HG03103 (cell line): ENCODE measurements at regions not wholly inside any gene's neighbourhood (a gene's known extent, or its start where the extent isn't known, plus 50 kb on each side); places are given as distances from the start of the nearest gene placed in this dataset.
A peak's percentile ranks its signal among the peaks of the same experiment; 100 is the strongest.

Experiments used
- ATAC-seq: cut with Tn5 transposase; IDR thresholded peaks from one replicate; pipeline ENCODE4 v1.9.1; 2021; ENCODE audit warnings: low read depth; ENCODE audit not compliant: unreplicated experiment

DNA sequence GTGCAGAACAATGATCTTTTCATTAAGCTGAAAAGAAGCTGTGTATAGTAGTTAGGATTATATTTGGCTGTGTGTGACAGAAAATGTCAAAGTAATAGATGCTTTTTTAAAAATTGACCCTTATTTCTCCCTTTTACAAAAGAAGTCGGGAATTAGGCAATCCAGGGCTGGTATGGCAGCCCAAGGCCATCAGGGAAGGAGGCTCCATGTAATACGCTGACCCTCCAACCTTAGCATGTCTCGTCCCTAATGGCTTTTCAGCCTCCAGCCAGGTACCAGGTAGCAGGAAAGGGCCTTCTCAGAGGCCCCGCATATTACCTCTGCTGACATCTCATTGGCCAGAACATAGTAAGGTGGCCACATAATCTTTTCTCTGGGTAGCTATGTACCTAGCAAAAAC lies 79.7 kb downstream of the VCPKMT start:
- ATAC-seq = no peak

- ATAC-seq = no peak
Measured at GRCh38 chr14:50037240-50037639, 79.1 kb downstream of the VCPKMT start.

DNA sequence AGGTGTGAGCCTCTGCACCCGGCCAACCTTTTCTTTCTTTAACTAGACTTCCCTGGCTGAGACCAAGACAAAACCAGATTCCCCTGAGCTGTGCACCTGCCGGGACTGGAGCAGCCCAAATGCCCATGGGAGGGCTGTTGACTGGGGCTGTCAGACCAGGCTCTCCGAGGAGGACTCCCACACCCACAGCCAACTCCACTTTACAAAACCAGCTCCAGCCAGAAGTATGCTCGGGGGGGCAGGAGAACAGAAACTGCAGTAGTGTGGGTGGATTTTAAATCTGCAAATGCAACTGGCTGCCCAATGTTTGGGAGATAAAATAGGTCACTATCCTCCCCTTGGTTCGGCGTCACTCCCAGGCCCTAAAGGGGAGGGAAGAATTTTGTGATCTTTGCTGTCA lies 78.5 kb downstream of the VCPKMT start:
- ATAC-seq = no peak

DNA sequence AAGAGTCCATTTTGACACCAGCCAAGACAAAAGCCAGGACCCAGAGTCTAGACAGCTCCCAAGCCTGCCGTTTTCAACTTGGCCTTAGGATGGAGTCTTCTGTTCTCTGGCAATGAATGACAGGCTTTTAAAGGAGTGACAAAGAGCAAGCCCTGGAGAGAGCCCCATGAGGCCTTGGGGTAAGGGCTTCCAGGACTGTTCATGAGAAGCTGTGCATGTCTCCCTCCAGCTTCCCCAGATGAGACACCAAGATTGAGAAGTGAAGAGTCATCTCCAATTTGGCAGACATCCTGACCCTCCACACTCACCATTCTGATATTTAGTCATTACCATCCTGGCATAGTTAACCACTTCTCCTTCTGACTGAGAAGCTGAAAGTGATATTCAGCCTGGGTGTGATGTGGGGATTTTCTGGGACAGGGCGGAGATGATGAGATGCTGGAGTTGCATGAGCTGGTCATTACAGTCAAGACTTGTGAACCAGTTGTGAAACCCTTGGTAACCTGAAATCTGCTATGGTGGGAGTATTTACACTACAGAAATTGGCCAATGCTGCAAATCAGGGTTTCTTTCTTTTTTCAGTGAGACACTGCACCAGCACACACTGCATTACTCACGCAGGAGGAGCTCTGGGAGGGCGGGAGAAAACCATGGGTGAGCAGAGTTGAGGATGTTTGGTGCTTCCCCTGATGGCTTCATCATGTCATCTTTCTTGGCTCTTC lies 77.8 kb downstream of the VCPKMT start:
- ATAC-seq = peak; percentile 77

DNA sequence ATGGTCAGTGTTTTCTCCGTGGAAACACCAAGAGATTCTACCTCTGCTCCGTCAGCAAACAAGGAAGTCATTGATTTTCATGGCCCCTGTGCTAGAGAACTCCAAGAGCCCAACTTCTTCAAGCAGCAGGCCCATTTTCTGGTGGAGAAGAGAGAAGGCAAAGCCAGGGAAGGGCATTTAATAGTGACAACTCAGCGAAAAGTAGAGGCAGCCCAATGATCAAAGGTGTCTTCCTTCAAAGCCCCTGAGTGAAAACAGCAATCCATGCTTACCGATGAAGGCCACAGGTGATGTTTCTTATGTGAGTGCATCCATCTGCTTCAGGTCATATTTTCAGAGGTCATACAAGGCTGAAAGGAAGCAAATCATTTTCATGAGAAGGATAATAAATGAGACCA lies 77.3 kb downstream of the VCPKMT start:
- ATAC-seq = no peak

DNA sequence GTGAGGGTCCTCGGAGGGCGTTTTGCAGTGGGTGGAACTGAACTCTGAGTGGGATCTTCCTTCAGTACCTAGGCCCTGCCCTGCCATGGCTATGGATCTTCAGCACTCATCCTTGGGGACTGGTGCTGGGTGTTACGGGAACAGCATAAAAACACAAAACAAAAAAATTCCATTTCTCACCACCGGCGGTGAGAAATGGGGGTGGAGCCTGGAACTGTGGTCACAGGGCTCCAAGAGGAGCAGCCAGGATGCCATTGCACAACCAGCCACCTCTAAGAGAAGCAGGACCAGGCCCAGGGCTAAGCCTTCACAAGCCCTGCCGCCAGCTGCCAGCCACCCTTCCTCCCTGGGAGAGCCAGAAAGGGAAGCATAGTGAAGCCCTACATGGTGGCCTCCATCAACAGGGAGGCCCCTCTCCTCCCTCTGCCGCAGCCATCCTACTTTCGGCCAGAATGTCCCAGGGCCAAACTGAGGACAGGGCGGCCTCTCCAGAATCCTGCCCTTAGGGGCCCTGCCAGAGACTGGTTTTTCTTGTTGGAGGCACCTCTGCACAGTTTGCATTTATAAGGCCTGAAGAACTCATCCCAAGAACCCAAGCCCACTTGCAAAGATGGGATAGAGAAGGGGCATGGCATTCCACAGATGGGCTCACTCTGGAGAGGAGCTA lies 76.5 kb downstream of the VCPKMT start:
- ATAC-seq = no peak

DNA sequence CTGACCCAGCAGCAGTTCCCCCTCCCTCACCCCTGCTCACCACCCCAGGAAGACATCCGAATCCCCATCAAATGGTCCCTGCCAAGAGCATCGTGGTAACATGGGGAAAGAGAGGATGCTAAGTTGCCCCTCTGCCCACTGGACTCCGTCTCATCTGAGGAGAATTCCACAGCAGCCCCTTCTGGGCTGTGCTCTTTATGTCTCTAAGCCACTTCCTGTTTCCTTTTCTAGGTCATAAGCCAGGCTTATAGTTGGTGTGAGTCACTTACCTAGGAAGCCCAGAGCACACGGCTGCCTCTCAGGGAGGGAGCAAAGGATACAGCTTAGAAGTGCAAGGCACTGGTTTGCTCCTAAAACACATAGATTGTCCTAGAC lies 76.0 kb downstream of the VCPKMT start:
- ATAC-seq = no peak

- ATAC-seq = no peak
Measured at GRCh38 chr14:50040895-50041465, 75.4 kb downstream of the VCPKMT start.

- no peak for ATAC-seq
Measured at GRCh38 chr14:50041980-50042379, 74.4 kb downstream of the VCPKMT start.

DNA sequence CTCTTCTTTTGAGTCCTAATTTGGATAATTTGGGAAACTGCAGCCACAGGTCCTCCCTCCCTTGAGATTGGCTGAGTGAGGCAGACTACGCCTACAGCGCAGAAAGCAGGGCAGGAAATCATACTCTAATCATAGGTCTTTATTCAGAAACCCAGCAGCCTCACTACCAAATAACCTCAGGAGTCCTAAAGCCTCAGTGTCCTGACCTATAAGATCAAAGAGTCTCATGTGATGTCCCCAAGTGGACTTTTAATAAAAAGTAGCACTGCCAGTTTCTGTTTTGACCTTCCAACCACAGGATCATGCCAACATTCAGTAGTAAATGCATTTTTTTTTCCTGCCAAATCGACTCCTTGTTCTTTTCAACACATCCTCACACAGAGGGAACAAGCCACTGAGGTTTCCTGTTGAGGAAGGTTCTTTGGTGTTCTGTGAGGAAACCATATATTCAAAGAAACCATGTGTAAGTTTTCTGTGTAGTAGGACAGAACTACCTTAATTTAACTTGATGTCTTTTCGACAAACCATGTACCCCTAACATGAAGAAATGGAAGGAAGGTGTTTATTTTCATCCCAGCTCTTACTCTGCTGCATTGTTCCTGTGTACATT lies 72.2 kb downstream of the VCPKMT start:
- ATAC-seq = no peak

DNA sequence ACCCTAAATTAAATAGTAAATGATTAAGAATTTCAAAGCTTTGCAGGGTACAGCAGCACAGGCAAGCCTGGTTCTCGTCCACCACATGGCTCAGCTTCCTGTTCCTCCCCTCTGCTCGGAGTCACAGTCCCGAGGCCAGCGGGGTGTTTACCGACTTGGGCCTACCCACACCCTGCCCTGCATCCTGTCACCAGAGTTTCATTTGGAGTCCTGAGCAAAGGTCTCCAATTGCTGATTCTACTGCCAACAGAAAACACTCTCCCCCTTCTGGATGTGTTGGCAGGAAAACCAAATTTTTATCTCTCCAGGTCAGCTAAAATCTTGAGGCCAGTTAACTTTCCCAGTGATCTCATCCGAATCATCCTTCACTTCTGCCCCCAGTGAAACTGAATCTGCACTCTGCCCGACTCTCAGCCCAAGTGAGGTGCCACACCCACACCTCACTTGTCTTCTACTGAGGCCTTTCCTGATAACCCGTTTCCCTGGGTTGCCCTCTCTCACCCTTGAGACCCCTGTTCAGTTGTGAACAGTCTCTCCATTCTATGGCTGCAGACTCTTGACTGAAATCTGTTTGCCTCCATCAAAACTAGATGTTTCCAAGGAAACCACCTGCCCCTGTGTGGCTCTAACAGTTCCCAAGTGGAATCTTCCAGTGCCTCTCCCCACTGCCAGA lies 71.2 kb downstream of the VCPKMT start:
- peak; percentile 55 for ATAC-seq

GRCh38 chr14:50045837-50046236 lies 70.5 kb downstream of the VCPKMT start:
- no peak for ATAC-seq

DNA sequence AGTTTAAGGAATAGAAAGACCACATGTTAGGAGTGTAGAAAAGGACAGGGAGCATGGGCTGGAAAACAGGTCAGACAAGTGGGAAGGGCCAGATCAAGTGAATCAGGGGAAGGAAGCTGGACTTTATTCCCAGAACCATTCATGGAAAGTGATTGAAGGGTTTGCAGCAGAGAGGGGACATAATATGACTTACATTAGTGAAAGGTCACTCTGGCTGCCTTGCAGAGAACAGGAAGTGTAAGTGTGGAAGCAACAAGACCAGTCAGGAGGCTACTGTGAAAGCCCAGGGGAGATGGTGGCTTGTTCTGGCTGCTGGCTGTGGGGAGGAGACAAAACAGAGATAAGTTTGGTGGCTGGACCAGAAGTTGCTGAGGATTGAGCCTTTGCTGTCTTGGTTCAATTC lies 69.1 kb downstream of the VCPKMT start:
- ATAC-seq = peak; percentile 83

- no peak for ATAC-seq
Measured at GRCh38 chr14:50049093-50049492, 67.3 kb downstream of the VCPKMT start.

GRCh38 chr14:50049703-50050570 lies 66.4 kb downstream of the VCPKMT start:
- ATAC-seq = no peak

GRCh38 chr14:50051106-50051505 lies 65.3 kb downstream of the VCPKMT start:
- ATAC-seq = no peak

GRCh38 chr14:50051706-50052105 lies 64.7 kb downstream of the VCPKMT start:
- ATAC-seq = no peak

DNA sequence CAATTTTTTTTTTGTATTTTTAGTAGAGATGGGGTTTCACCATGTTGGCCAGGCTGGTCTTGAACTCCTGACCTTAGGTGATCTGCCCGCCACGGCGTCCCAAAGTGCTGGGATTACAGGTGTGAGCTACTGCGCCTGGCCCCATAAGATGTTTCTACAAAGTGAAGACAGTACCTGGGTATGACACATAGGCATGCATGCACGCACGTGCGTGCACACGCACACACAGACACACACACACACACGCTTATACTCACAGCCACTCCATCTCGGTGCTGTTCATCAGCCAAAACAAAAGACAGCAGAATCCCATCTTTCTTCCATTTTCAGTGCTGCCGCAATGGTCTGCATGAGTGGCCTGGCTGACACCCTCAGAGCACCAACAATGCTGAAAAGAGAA lies 63.9 kb downstream of the VCPKMT start:
- ATAC-seq = no peak

GRCh38 chr14:50053935-50054334 lies 62.4 kb downstream of the VCPKMT start:
- no peak for ATAC-seq
